UCSD-AML1 (cell line): ENCODE measurements at regions not wholly inside any gene's neighbourhood (a gene's known extent, or its start where the extent isn't known, plus 50 kb on each side); places are given as distances from the start of the nearest gene placed in this dataset.

Experiments
- DNase-seq: peaks from one replicate; lab custom pipeline; 2025; ENCODE audit not compliant: unreplicated experiment; lab: John Stamatoyannopoulos, UW

- DNase-seq: no peak
These were observed 287.4 kb downstream of the UACA start for GRCh38 chr15:70475921-70476320.

GRCh38 chr15:70475407-70475781 is 288.0 kb downstream of the UACA start:
- DNase-seq: no peak

GRCh38 chr15:70474471-70475406 is 288.6 kb downstream of the UACA start:
- DNase-seq: peak; percentile 65

GRCh38 chr15:70473581-70474370 is 289.6 kb downstream of the UACA start:
- no peak for DNase-seq

GRCh38 chr15:70471517-70471916 is 291.8 kb downstream of the UACA start:
- DNase-seq: no peak

- no peak for DNase-seq
These were observed 292.7 kb downstream of the UACA start for GRCh38 chr15:70470556-70471191.

GRCh38 chr15:70469651-70470555 is 293.5 kb downstream of the UACA start:
- DNase-seq: no peak

GRCh38 chr15:70469182-70469581 is 294.2 kb downstream of the UACA start:
- DNase-seq: no peak

- DNase-seq: peak; percentile 54
These were observed 296.3 kb downstream of the UACA start for GRCh38 chr15:70466895-70467529.

GRCh38 chr15:70466305-70466704 is 297.1 kb downstream of the UACA start:
- DNase-seq: no peak

GRCh38 chr15:70465812-70466211 is 297.5 kb downstream of the UACA start:
- DNase-seq: no peak

- no peak for DNase-seq
These were observed 299.9 kb downstream of the UACA start for GRCh38 chr15:70463453-70463834.

GRCh38 chr15:70461992-70462391 is 301.4 kb downstream of the UACA start:
- no peak for DNase-seq

- no peak for DNase-seq
These were observed 302.3 kb downstream of the UACA start for GRCh38 chr15:70461017-70461416.

GRCh38 chr15:70459312-70459711 is 304.0 kb downstream of the UACA start:
- DNase-seq: no peak

- no peak for DNase-seq
These were observed 309.6 kb downstream of the UACA start for GRCh38 chr15:70453766-70454165.

GRCh38 chr15:70453238-70453637 is 310.1 kb downstream of the UACA start:
- DNase-seq: no peak

- DNase-seq: no peak
These were observed 311.3 kb downstream of the UACA start for GRCh38 chr15:70451821-70452653.

- DNase-seq: no peak
These were observed 313.3 kb downstream of the UACA start for GRCh38 chr15:70450142-70450443.
